NB4 (cell line): ENCODE measurements at regions not wholly inside any gene's neighbourhood (a gene's known extent, or its start where the extent isn't known, plus 50 kb on each side); places are given as distances from the start of the nearest gene placed in this dataset.

Experiments
- POLR2A ChIP-seq: IDR thresholded peaks from 2 replicates; pipeline ENCODE4 v1.6.1; 2011; ENCODE audit warnings: mild to moderate bottlenecking; ENCODE audit not compliant: insufficient read length; ENCODE audit errors: extremely low read depth
- TF ChIP-seq, protein P1 (sequence below): IDR thresholded peaks from one replicate; pipeline ENCODE4 v1.5.1; 2012; ENCODE audit warnings: low read depth, low read length
- TF ChIP-seq, protein P2 (sequence below): IDR thresholded peaks from 2 replicates; pipeline ENCODE4 v1.6.1; 2011; ENCODE audit warnings: low read depth, low read length

DNA sequence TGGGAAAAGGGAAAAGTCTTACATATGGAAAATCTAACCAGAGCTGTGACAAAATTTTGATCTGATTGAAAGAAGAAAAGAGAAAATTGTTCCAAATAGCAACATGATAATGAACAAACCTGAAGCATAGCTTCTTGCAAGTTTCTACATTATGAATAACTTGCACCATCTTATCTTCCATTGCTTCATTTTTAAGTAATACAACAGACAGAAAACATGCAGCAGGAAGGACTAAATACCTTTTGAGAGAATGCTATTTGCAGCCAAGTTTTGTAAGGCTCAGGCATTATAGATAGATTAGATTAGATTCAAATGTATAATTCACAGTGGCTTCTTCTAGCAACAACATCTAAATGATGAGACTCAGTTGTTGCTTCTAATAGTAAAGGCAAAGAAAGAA is 441.4 kb downstream of the AEBP2 start:
- TF ChIP-seq, protein P1, sequence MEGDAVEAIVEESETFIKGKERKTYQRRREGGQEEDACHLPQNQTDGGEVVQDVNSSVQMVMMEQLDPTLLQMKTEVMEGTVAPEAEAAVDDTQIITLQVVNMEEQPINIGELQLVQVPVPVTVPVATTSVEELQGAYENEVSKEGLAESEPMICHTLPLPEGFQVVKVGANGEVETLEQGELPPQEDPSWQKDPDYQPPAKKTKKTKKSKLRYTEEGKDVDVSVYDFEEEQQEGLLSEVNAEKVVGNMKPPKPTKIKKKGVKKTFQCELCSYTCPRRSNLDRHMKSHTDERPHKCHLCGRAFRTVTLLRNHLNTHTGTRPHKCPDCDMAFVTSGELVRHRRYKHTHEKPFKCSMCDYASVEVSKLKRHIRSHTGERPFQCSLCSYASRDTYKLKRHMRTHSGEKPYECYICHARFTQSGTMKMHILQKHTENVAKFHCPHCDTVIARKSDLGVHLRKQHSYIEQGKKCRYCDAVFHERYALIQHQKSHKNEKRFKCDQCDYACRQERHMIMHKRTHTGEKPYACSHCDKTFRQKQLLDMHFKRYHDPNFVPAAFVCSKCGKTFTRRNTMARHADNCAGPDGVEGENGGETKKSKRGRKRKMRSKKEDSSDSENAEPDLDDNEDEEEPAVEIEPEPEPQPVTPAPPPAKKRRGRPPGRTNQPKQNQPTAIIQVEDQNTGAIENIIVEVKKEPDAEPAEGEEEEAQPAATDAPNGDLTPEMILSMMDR: no peak
- no peak for TF ChIP-seq POLR2A
- TF ChIP-seq, protein P2, sequence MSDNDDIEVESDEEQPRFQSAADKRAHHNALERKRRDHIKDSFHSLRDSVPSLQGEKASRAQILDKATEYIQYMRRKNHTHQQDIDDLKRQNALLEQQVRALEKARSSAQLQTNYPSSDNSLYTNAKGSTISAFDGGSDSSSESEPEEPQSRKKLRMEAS: no peak
